SK-N-SH (cell line): ENCODE measurements at regions not wholly inside any gene's neighbourhood (a gene's known extent, or its start where the extent isn't known, plus 50 kb on each side); places are given as distances from the start of the nearest gene placed in this dataset.

Experiments used
- EZH2phosphoT487 ChIP-seq: fragments of 200-600 bp; sonication (generic); IDR thresholded peaks from 2 replicates; pipeline ENCODE4 v1.6.1; 2017; ENCODE audit warnings: low read depth, mixed run types, mild to moderate bottlenecking, antibody characterized with exemption, moderate library complexity, borderline replicate concordance
- GATA2 ChIP-seq: sonication (generic); formaldehyde crosslinking; IDR thresholded peaks from 2 replicates; pipeline ENCODE4 v1.5.0; 2020; ENCODE audit warnings: mild to moderate bottlenecking, missing genetic modification reagents
- JUND ChIP-seq: IDR thresholded peaks from 2 replicates; pipeline ENCODE4 v1.4.0; 2012
- POLR2AphosphoS5 ChIP-seq: IDR thresholded peaks from 2 replicates; pipeline ENCODE4 v1.6.1; 2012; ENCODE audit warnings: low read depth, low read length
- RAD21 ChIP-seq: IDR thresholded peaks from 2 replicates; pipeline ENCODE4 v1.6.1; 2012; ENCODE audit warnings: mild to moderate bottlenecking, low read length
- SMC3 ChIP-seq: IDR thresholded peaks from 2 replicates; pipeline ENCODE4 v1.6.1; 2012; ENCODE audit warnings: low read depth, low read length, improper control_type of control experiment
- TEAD4 ChIP-seq: IDR thresholded peaks from 2 replicates; pipeline ENCODE4 v1.4.0; 2012; ENCODE audit warnings: mild to moderate bottlenecking, borderline replicate concordance; ENCODE audit not compliant: insufficient read depth
- TF ChIP-seq, protein P1 (sequence below): IDR thresholded peaks from 2 replicates; pipeline ENCODE4 v1.4.0; 2012; ENCODE audit warnings: low read depth
- TF ChIP-seq, protein P2 (sequence below): fragments of 200-600 bp; sonication (generic); IDR thresholded peaks from 2 replicates; pipeline ENCODE4 v1.6.1; 2017; ENCODE audit warnings: antibody characterized with exemption, mild to moderate bottlenecking, moderate library complexity
- TF ChIP-seq, protein P3 (sequence below): fragments of 150-350 bp; IDR thresholded peaks from 2 replicates; pipeline ENCODE4 v1.6.1; 2017; ENCODE audit warnings: antibody characterized with exemption, low read length, low read depth, borderline replicate concordance
- TF ChIP-seq, protein P4 (sequence below): IDR thresholded peaks from 2 replicates; pipeline ENCODE4 v1.6.1; 2012; ENCODE audit warnings: mild to moderate bottlenecking, low read depth, low read length, moderate library complexity
- TF ChIP-seq, protein P5 (sequence below): IDR thresholded peaks from 2 replicates; pipeline ENCODE4 v1.4.0; 2012; ENCODE audit warnings: low read depth, borderline replicate concordance
- TF ChIP-seq, protein P6 (sequence below): IDR thresholded peaks from 2 replicates; pipeline ENCODE4 v1.4.0; 2012; ENCODE audit warnings: low read depth, borderline replicate concordance

DNA sequence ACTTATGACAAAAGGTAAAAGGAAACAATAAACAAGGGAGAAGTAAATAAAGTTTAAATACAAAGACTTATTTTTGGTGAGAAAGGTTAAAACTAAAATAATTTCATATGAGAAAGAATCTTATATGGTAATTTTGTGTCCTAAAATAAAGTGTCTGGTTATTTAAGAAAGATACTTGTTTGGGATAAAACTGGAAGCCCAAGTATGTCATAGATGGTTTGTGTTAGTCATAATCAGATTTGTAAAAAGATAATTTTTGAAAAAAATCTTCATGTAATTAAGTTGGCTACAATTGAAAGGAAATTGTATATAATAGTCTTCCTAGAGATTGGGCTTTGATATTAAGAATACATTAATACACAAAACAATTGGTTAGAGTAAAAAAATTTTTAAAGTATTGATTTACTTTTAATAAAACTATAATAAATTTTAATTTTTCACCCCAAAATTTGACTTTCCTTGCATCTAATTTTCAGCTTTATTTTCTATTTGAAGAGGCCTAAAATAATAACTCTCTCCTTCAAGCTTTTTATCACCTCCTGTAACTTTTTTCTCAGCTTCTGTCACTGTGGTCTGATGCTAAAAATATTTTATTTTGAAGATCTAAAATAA is 315.6 kb downstream of the SLITRK5 start:
- TF ChIP-seq, protein P1, sequence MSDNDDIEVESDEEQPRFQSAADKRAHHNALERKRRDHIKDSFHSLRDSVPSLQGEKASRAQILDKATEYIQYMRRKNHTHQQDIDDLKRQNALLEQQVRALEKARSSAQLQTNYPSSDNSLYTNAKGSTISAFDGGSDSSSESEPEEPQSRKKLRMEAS = no peak
- TF ChIP-seq, protein P2, sequence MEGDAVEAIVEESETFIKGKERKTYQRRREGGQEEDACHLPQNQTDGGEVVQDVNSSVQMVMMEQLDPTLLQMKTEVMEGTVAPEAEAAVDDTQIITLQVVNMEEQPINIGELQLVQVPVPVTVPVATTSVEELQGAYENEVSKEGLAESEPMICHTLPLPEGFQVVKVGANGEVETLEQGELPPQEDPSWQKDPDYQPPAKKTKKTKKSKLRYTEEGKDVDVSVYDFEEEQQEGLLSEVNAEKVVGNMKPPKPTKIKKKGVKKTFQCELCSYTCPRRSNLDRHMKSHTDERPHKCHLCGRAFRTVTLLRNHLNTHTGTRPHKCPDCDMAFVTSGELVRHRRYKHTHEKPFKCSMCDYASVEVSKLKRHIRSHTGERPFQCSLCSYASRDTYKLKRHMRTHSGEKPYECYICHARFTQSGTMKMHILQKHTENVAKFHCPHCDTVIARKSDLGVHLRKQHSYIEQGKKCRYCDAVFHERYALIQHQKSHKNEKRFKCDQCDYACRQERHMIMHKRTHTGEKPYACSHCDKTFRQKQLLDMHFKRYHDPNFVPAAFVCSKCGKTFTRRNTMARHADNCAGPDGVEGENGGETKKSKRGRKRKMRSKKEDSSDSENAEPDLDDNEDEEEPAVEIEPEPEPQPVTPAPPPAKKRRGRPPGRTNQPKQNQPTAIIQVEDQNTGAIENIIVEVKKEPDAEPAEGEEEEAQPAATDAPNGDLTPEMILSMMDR = no peak
- TF ChIP-seq POLR2AphosphoS5 (no peak), JUND (no peak), TEAD4 (no peak), RAD21 (no peak), SMC3 (no peak), EZH2phosphoT487 (no peak), GATA2 (no peak)
- TF ChIP-seq, protein P3, sequence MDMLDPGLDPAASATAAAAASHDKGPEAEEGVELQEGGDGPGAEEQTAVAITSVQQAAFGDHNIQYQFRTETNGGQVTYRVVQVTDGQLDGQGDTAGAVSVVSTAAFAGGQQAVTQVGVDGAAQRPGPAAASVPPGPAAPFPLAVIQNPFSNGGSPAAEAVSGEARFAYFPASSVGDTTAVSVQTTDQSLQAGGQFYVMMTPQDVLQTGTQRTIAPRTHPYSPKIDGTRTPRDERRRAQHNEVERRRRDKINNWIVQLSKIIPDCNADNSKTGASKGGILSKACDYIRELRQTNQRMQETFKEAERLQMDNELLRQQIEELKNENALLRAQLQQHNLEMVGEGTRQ = no peak
- TF ChIP-seq, protein P4, sequence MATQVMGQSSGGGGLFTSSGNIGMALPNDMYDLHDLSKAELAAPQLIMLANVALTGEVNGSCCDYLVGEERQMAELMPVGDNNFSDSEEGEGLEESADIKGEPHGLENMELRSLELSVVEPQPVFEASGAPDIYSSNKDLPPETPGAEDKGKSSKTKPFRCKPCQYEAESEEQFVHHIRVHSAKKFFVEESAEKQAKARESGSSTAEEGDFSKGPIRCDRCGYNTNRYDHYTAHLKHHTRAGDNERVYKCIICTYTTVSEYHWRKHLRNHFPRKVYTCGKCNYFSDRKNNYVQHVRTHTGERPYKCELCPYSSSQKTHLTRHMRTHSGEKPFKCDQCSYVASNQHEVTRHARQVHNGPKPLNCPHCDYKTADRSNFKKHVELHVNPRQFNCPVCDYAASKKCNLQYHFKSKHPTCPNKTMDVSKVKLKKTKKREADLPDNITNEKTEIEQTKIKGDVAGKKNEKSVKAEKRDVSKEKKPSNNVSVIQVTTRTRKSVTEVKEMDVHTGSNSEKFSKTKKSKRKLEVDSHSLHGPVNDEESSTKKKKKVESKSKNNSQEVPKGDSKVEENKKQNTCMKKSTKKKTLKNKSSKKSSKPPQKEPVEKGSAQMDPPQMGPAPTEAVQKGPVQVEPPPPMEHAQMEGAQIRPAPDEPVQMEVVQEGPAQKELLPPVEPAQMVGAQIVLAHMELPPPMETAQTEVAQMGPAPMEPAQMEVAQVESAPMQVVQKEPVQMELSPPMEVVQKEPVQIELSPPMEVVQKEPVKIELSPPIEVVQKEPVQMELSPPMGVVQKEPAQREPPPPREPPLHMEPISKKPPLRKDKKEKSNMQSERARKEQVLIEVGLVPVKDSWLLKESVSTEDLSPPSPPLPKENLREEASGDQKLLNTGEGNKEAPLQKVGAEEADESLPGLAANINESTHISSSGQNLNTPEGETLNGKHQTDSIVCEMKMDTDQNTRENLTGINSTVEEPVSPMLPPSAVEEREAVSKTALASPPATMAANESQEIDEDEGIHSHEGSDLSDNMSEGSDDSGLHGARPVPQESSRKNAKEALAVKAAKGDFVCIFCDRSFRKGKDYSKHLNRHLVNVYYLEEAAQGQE = no peak
- TF ChIP-seq, protein P5, sequence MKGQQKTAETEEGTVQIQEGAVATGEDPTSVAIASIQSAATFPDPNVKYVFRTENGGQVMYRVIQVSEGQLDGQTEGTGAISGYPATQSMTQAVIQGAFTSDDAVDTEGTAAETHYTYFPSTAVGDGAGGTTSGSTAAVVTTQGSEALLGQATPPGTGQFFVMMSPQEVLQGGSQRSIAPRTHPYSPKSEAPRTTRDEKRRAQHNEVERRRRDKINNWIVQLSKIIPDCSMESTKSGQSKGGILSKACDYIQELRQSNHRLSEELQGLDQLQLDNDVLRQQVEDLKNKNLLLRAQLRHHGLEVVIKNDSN = no peak
- TF ChIP-seq, protein P6, sequence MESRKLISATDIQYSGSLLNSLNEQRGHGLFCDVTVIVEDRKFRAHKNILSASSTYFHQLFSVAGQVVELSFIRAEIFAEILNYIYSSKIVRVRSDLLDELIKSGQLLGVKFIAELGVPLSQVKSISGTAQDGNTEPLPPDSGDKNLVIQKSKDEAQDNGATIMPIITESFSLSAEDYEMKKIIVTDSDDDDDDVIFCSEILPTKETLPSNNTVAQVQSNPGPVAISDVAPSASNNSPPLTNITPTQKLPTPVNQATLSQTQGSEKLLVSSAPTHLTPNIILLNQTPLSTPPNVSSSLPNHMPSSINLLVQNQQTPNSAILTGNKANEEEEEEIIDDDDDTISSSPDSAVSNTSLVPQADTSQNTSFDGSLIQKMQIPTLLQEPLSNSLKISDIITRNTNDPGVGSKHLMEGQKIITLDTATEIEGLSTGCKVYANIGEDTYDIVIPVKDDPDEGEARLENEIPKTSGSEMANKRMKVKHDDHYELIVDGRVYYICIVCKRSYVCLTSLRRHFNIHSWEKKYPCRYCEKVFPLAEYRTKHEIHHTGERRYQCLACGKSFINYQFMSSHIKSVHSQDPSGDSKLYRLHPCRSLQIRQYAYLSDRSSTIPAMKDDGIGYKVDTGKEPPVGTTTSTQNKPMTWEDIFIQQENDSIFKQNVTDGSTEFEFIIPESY = no peak
